ENCODE measurements at regions not wholly inside any gene's neighbourhood (a gene's known extent, or its start where the extent isn't known, plus 50 kb on each side); places are given as distances from the start of the nearest gene placed in this dataset.

DNA sequence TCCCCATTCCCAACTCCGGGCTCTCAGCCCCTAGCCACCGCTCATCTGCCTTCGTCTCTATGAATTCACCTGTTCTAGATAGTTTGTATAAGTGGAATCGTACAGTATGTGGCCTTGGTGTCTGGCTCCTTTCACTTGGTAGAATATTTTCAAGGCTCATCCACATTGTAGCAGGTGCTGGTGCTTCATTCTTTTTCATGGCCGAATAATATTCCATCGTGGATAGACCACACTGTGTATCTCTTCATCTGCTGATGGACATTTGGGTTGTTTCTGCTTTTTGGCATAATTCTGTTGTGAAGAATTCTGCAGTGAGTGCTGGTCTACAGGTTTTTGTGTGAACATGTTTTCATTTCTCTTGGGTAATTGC, 324.2 kb downstream of the SEC14L1 start:
- no peak for DNase-seq

GRCh38 chr17:77465358-77466041, 324.7 kb downstream of the SEC14L1 start:
- DNase-seq, result no peak

DNA sequence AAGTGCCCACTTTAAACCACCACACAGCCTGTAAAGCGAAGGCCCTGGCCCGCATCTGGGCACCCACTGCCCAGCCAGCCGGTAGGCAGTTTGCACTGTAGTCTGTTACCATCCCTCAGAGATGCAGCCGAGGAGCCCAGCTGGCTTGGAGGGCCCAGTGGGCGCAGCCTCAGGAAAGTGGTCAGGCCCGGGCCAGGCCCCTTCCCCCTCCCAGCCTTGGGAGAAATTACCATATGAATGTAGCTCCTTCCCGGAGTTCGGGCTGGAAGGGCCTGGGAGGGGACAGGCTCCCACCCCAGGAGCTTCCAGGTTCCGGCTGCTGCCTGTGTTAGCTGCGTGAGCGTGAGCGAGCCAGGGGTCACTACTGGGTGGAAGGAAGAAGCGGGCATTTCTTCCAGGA, 325.4 kb downstream of the SEC14L1 start:
- no peak for DNase-seq

DNA sequence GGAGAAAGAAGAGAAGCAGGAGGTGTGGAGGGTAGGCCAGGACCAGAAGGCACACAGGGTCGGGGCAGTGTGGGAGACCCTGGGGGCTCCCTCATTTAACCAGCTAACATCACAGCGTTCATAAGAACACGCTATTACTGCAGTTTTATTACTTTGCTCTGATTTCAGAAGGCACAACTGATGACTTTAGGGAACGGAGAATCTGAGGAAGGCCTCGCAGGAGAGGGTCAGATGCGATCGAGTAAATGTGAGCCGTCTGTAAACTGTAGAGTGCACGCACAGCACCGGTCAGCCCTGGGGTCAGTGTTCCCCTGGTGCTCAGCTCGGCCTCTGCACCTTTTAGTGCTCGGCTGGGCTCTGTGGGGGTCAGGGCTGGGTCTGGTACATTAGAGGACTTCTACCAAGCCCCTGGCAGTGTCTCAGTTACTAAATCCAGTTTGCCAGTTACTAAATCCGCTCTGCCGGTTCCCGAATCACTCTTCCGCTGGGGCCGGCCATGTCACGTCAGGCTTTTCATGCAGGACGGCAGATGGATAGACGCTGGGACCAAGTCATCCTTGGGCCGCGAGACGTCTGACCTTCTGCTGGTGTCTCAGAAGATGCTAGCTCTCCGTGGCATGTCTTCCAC, 325.9 kb downstream of the SEC14L1 start:
- no peak for DNase-seq

DNA sequence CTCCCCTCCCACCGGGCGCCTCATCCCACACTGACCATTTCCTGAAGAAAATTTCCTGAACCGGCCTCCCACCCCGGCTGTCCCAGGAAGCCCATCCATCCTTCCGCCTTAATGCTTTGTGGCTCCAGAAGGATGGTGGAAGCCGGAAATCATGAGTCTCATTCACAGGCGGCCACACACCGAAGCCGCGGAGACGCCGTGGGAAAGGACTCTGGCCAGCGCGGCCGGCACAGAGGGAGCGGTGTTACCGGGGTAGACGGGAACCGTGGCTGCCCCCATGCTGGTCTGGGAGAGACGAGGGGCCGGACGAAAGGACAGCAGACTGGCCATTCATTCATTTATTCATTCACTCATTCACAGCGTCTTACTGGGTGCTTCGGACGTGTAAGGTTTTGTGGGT, 326.8 kb downstream of the SEC14L1 start:
- DNase-seq, result no peak

GRCh38 chr17:77468897-77469296, 328.1 kb downstream of the SEC14L1 start:
- DNase-seq, result no peak

- DNase-seq, result no peak
These were observed 329.6 kb downstream of the SEC14L1 start for GRCh38 chr17:77470330-77470786.

GRCh38 chr17:77470800-77471733, 330.3 kb downstream of the SEC14L1 start:
- DNase-seq, result no peak

DNA sequence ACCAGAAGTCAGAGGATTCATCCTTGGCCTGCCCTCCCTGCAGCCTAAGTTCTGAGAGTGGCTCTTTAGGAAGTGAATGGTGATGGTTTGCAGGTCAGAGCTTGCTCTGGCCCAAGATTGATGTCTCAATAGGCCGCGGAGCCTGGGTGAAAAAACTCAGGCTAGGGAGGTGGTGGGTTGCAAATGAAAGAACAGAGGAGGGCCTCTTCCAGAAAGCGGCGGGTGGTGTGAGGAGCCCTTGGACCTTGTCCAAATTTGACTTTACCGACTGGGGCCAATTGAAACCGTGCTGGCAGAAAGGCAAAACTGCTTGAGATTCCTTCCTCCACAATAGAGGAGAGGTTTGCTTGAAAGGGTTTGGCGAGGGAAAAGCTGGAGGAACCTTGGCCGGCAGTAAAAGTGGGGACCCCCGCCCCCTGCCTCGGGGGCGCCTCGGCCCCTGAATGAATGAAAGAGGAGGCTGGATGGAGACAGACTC, 331.3 kb downstream of the SEC14L1 start:
- DNase-seq, result no peak

GRCh38 chr17:77472468-77473310, 331.9 kb downstream of the SEC14L1 start:
- no peak for DNase-seq

DNA sequence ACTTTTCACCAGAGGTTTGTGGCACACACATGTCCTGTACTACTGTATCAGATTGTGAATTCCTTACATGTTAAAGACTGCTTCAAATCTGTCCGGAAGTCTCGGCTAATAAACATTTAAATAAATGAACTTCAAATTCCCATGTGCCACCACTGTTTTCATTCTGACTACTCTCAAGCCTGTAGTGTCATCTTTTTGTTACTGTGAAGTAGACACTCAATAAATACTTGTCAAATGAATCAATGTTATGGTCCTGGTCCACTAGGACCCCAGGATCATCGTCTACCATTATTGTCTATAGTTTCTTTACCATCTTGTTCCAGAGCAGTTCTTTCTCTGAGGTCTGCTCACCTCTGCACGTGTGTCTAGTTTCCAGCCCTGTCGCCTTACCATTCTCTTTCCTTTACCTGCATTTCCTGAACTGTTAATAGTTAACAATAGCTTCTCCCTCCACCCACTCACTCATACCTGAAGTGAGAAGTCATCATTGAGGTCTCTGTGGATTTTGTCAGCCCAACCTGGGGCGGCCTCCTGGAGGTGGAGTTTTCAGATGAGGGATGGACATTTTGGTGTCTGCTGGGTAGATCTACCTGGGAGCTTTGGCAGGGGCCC, 333.0 kb downstream of the SEC14L1 start:
- DNase-seq, result no peak

DNA sequence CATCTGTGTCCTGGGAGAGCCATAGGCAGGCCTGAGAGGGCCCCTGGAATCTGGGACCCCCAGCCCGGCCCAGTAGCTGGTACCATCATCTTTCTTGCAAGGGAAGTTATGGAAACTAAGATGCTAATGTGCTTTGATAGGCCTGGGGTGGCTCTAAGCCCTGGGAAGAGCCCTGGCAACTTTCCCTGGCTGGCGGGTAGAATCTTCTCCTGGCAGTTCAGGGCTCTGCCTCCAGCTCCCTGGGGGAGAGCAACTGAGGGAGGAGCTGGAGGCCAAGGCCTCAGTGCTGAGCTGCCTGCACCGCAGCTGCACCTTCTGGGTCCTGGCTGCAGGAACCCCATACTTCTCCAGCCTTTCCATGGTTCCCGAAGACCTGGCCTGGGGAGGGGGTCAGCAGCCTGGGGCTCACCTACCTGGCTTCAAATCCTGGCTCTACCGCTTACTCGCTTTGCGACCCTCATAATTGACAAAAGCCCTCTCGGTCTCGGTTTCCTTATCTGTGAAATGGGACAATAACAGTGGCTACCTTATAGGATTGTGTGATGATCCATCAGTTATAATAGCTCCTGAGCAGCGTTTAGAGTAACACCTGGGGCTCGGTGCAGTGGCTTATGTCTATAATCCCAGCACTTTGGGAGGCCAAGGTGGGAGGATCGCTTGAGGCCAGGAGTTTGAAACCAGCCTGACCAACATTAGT, 333.7 kb downstream of the SEC14L1 start:
- DNase-seq, result no peak

- no peak for DNase-seq
These were observed 334.5 kb downstream of the SEC14L1 start for GRCh38 chr17:77475016-77475976.

- no peak for DNase-seq
These were observed 335.2 kb downstream of the SEC14L1 start for GRCh38 chr17:77476006-77476405.

GRCh38 chr17:77476498-77476897, 335.7 kb downstream of the SEC14L1 start:
- DNase-seq, result no peak

DNA sequence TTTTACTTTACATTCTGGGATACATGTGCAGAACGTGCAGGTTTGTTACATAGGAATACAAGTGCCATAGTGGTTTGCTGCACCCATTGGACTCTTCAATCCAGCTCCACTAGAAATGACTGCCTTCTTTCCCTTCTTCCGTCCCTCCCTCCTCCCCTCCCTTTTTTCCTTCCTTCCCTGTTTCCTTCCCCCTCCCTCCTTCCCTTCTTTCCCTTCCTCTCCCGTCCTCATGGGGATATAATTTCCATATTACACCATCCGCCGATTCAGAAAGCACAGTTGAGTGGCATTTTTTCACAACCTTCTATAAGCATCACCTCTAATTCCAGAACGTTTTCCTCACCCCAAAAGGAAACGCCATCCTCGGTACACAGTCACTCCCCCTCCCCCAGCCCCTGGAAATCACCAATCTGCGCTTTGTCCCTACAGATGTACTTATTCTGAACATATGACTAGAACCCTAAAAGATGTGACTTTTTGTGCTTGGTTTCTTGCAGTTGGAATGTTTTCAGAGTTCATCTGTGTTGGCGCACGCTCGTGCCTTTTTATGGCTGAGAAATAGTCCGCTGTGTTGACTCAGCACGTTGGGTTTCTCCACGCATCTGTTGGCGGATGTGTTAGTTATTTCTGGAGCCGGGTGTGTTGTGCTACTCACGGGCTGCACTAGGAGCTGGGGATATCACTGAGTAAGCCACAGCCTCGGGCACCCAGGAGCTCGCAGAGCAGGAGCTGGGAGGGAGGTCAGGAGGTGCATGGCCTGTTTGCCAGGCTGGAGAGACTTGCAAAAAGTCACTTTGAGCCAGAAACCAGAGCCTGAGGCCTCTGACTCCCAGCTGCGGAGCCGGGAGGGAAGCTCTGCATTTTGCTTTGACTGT, 336.4 kb downstream of the SEC14L1 start:
- no peak for DNase-seq

- no peak for DNase-seq
These were observed 337.5 kb downstream of the SEC14L1 start for GRCh38 chr17:77478281-77478680.

- DNase-seq, result no peak
These were observed 338.1 kb downstream of the SEC14L1 start for GRCh38 chr17:77478899-77479298.

Data from NCI-H1048 (cell line).